ENCODE measurements at regions not wholly inside any gene's neighbourhood (a gene's known extent, or its start where the extent isn't known, plus 50 kb on each side); places are given as distances from the start of the nearest gene placed in this dataset.

DNA sequence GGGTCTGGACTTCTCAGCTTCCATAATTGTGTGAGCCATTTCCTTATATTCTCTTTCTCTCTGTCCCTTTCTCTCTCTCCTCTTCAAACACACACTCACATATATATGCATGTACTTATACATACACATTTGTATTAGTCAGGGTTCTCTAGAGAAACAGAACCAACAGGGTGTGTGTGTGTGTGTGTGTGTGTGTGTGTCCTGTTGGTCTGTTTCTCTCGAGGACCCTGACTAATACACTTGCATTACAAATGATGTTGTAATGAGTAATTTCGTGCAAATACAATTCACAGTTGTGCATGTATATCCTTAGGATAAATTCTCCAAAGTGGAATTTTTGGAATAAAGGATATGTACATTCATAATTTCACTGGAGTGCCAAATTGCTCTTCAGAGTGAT, 115.3 kb downstream of the NPIPB5 start:
- no peak overlapping the region for H3K4me3 ChIP-seq (ENCODE audit: low read depth, low read length)
- DNase-seq (ENCODE audit: low read depth): no peak
- TF ChIP-seq, protein P1, sequence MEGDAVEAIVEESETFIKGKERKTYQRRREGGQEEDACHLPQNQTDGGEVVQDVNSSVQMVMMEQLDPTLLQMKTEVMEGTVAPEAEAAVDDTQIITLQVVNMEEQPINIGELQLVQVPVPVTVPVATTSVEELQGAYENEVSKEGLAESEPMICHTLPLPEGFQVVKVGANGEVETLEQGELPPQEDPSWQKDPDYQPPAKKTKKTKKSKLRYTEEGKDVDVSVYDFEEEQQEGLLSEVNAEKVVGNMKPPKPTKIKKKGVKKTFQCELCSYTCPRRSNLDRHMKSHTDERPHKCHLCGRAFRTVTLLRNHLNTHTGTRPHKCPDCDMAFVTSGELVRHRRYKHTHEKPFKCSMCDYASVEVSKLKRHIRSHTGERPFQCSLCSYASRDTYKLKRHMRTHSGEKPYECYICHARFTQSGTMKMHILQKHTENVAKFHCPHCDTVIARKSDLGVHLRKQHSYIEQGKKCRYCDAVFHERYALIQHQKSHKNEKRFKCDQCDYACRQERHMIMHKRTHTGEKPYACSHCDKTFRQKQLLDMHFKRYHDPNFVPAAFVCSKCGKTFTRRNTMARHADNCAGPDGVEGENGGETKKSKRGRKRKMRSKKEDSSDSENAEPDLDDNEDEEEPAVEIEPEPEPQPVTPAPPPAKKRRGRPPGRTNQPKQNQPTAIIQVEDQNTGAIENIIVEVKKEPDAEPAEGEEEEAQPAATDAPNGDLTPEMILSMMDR (conservative IDR thresholded peaks at IDR 0.05; ENCODE audit: low read depth, low read length): no peak

DNA sequence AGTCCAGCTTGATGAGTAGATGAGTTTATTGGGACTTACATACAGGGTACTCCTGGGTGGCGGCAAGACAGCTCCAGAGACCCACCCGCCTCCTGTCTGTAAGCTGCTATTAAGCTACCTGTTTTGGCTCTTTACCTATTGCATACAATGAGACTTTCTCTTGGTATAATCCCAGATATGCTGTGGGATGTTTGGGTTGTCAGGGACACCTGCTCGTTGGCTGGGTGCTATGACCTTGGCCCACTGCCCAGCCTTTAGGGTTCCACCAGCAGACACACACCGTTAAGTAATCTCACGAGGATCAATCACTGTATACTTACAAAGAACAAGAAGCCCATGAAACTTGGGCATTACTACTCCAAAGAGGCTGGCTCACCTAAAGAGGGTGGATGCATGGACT, 116.4 kb downstream of the NPIPB5 start:
- no peak for DNase-seq (ENCODE audit: low read depth)
- no peak overlapping the region for H3K4me3 ChIP-seq (ENCODE audit: low read depth, low read length)

GRCh38 chr16:22628994-22629393, 118.3 kb downstream of the NPIPB5 start:
- DNase-seq (ENCODE audit: low read depth): no peak
- H3K4me3 ChIP-seq (ENCODE audit: low read depth, low read length): no peak overlapping the region
- TF ChIP-seq, protein P1 (conservative IDR thresholded peaks at IDR 0.05; ENCODE audit: low read depth, low read length): no peak

More for the DNA sequence above, 116.4 kb downstream of the NPIPB5 start:
- TF ChIP-seq, protein P1 (conservative IDR thresholded peaks at IDR 0.05; ENCODE audit: low read depth, low read length): no peak

DNA sequence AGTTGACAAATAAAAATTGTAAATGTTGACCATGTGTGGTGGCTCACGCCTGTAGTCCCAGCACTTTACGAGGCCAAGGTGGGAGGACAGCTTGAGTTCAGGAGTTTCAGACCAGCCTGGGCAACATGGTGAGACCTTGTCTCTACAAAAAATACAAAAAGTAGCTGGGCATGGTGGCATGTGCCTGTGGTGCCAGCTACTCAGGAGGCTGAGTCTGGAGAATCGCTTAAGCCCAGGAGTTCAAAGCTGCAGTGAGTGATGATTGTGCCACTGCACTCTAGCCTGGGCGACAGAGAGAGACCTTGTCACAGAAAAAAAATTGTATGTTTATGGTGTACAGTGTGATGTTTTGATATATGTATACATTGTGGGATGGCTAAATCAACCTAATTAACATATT, 119.6 kb downstream of the NPIPB5 start:
- DNase-seq (ENCODE audit: low read depth): no peak
- TF ChIP-seq, protein P1 (conservative IDR thresholded peaks at IDR 0.05; ENCODE audit: low read depth, low read length): no peak

GRCh38 chr16:22631264-22631663, 120.6 kb downstream of the NPIPB5 start:
- DNase-seq (ENCODE audit: low read depth): no peak
- TF ChIP-seq, protein P1 (conservative IDR thresholded peaks at IDR 0.05; ENCODE audit: low read depth, low read length): no peak
- H3K4me3 ChIP-seq (ENCODE audit: low read depth, low read length): no peak overlapping the region

More for the DNA sequence above, 119.6 kb downstream of the NPIPB5 start:
- no peak overlapping the region for H3K4me3 ChIP-seq (ENCODE audit: low read depth, low read length)

DNA sequence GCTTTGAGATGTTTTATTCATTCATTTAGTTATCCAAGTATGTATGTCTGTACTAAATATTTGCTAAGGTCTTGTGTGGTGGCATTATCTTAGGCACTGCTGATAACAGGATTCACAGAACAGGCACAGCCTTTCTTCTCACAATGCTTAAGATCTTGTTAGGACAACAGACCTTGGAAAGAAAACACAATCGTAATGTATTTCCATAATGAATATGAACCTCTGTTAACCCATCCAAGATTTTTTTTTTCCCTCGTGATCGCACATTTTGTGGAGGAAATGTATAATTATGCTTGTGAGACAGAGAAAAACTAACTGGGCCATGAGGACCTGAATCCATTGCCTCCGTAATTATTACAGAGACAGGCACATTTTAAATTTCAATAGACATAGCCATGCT, 121.9 kb downstream of the NPIPB5 start:
- no peak for DNase-seq (ENCODE audit: low read depth)
- TF ChIP-seq, protein P1 (conservative IDR thresholded peaks at IDR 0.05; ENCODE audit: low read depth, low read length): no peak
- no peak overlapping the region for H3K4me3 ChIP-seq (ENCODE audit: low read depth, low read length)

GRCh38 chr16:22633280-22633679, 122.6 kb downstream of the NPIPB5 start:
- DNase-seq (ENCODE audit: low read depth): no peak
- no peak overlapping the region for H3K4me3 ChIP-seq (ENCODE audit: low read depth, low read length)
- TF ChIP-seq, protein P1 (conservative IDR thresholded peaks at IDR 0.05; ENCODE audit: low read depth, low read length): no peak
